T-helper 2 cell treated with Interferon-gamma antibody and Interleukin-4, amounts not matched to agents 5 μg/mL and 100 μg/mL, for 36 hours (primary cell): ENCODE measurements at regions not wholly inside any gene's neighbourhood (a gene's known extent, or its start where the extent isn't known, plus 50 kb on each side); places are given as distances from the start of the nearest gene placed in this dataset.
"Not testable (repeated sequence)": the region's sequence is repeated elsewhere in the genome, so short reads cannot be mapped to it uniquely, and the experiment has no call there.

Source experiments
- DNase-seq: peaks from one replicate; pipeline ENCODE4 v3.0.0; 2021; ENCODE audit warnings: low spot score
- H3K27ac Mint-ChIP-seq: one replicate; pipeline ENCODE4 v1.8.0; 2021; ENCODE audit warnings: mild to moderate bottlenecking, mixed read lengths
- H3K27me3 Mint-ChIP-seq: one replicate; pipeline ENCODE4 v1.8.0; 2021; ENCODE audit warnings: low read depth, mixed read lengths
- H3K36me3 Mint-ChIP-seq: one replicate; pipeline ENCODE4 v1.8.0; 2021; ENCODE audit warnings: low read depth, mixed read lengths
- H3K4me1 Mint-ChIP-seq: one replicate; pipeline ENCODE4 v1.8.0; 2021; ENCODE audit warnings: low read depth, mixed read lengths
- H3K4me3 Mint-ChIP-seq: one replicate; pipeline ENCODE4 v1.8.0; 2022; ENCODE audit warnings: mild to moderate bottlenecking, moderate library complexity, mixed read lengths
- H3K9me3 Mint-ChIP-seq: one replicate; pipeline ENCODE4 v1.8.0; 2021; ENCODE audit warnings: mixed read lengths

DNA sequence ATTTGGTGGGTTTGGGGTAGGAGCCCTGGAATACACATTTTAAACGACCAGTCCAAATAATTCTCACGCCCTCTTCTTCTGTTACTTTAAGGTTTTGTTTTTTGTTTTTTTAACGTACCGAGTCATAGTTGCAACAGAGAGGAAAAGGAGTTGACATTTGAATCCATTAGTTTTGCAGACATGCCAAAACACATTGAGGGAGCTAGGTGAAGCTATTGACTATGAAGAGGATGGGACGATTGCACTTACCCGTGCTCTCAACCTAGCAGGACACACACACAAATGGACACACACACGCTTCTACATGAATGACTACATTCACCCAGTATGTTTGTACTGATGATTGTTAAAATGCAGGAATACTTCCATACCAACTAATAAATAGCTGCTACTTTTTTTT, 54.3 kb upstream of the CIT start:
- H3K9me3 Mint-ChIP-seq, result no peaks in the 10 kb centered on the region
- no peak overlapping the region for H3K27ac Mint-ChIP-seq
- no peak overlapping the region for H3K4me3 Mint-ChIP-seq
- no peaks in the 10 kb centered on the region for H3K36me3 Mint-ChIP-seq
- H3K27me3 Mint-ChIP-seq, result peaks cover 6% of the 10 kb centered on the region
- DNase-seq, result no peak
- no peaks in the 10 kb centered on the region for H3K4me1 Mint-ChIP-seq

DNA sequence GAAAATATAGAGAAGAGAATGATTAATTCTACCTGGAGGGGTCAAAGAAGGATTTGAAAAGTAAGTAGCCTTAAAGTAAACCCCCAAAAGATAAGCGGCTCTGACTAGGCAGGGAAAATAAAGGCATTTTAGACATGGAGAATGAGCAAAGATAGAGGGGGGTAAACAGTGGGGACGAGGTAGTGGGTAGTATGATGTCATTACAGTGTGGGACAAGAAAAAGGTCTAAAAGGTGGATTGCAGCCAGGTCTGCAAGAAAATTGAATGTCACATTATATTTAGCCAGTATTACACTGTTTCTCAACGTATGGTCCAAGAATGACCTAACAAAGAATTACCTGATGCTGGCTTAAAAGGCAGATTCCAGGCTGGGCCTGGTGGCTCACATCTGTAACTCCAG, 55.8 kb upstream of the CIT start:
- Mint-ChIP-seq H3K4me1 (no peaks in the 10 kb centered on the region), H3K36me3 (no peaks in the 10 kb centered on the region), H3K27me3 (peaks cover 6% of the 10 kb centered on the region), H3K9me3 (no peaks in the 10 kb centered on the region), H3K27ac (no peak overlapping the region), H3K4me3 (no peak overlapping the region)
- no peak for DNase-seq

DNA sequence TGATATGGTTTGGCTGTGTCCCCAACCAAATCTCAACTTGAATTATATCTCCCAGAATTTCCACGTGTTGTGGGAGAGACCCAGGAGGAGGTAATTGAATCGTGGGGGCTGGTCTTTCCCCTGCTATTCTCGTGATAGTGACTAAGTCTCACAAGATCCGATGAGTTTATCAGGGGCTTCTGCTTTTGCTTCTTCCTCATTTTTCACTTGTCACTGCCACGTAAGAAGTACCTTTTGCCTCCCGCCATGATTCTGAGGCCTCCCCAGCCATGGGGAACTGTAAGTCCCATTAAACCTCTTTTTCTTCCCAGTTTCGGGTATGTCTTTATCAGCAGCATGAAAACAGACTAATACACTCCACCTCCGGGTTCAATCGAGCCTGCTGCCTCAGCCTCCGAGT, 54.3 kb upstream of the BICDL1 start:
- not testable (repeated sequence) for H3K4me1 Mint-ChIP-seq, H3K27ac Mint-ChIP-seq, H3K9me3 Mint-ChIP-seq, H3K36me3 Mint-ChIP-seq, H3K4me3 Mint-ChIP-seq, H3K27me3 Mint-ChIP-seq, DNase-seq

DNA sequence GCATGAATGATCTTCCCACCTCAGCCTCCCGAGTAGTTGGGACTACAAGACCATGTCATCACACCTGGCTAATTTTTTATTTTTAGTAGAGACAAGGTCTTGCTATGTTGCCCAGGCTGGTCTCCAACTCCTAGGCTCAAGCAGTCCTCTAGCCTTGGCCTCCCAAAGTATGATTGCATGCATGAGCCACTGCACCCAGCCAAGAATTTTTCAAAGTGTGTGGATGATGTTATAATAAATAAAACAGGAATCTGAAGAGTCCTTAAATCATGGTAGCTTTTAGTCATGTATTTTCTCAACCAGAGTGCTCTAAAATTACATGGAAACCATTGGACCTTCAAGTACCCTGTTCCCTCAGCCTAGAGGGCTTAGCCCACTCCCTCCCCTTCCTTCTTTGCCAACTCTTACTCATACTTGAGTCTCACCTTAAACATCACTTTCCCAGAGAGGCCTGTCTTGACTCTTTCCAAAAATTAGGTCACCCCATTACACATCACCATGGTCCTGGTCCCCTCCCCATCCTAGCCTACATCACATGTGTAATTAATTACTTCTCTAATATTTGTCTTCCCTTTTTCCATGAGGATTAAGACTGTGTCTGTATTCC, 52.2 kb upstream of the BICDL1 start:
- Mint-ChIP-seq H3K27me3 (peaks cover 3% of the 10 kb centered on the region), H3K4me3 (no peak overlapping the region), H3K4me1 (no peaks in the 10 kb centered on the region), H3K36me3 (no peaks in the 10 kb centered on the region), H3K9me3 (no peaks in the 10 kb centered on the region), H3K27ac (no peak overlapping the region)
- DNase-seq, result no peak

DNA sequence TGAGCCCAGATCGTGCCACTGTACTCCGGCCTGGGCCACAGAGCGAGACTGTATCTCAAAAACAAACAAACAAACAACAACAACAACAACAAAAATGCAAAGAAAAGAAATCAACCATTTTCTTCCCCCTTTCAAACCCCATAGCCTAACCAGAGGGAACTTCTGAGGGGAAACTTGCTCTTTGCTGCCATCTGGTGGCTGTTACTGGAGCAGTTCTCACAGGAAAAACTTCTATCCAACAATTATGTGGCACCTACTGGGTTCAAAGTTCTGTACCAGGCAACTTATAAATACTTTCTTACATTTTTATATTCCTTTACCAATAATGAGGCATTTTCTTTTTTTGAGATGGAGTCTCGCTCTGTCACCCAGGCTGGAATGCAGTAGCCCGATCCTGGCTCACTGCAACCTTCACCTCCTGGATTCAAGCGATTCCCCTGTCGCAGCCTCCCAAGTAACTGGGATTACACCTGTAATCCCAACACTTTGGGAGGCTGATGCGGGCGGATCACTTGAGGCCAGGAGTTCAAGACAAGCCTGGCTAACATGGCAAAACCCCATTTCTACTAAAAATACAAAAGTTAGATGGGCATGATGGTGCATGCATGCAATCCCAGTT, 50.9 kb upstream of the BICDL1 start:
- no peaks in the 10 kb centered on the region for H3K36me3 Mint-ChIP-seq
- H3K9me3 Mint-ChIP-seq, result no peaks in the 10 kb centered on the region
- H3K27ac Mint-ChIP-seq, result no peak overlapping the region
- no peak overlapping the region for H3K4me3 Mint-ChIP-seq
- peak; percentile 30 for DNase-seq
- no peaks in the 10 kb centered on the region for H3K4me1 Mint-ChIP-seq
- peaks cover 3% of the 10 kb centered on the region for H3K27me3 Mint-ChIP-seq
